K562 (cell line): ENCODE measurements at regions not wholly inside any gene's neighbourhood (a gene's known extent, or its start where the extent isn't known, plus 50 kb on each side); places are given as distances from the start of the nearest gene placed in this dataset.

ENCODE experiments used
- ATAC-seq: fragments of 200-7000 bp; cut with Tn5 transposase; 3 replicates; pipeline ENCODE4 v1.9.1; 2020; ENCODE audit warnings: moderate library complexity
- BruUV-seq: library from RNA; stranded (reverse); fragments of 400-500 nt; replicated peaks from 2 replicates; lab custom pipeline; 2021; lab: Mats Ljungman, UMichigan
- CTCF ChIA-PET: fragments of 300-600 bp; formaldehyde crosslinking; extraction: SDS; loops from one replicate; lab custom pipeline; 2021; ENCODE audit warnings: low intra/inter-chr PET ratio; lab: Yijun Ruan, JAX
- POLR2A ChIA-PET: fragments of 300-600, 350-650 bp; sonication (Branson Sonifier 250); formaldehyde crosslinking; extraction: SDS; loops from one replicate; lab custom pipeline; 2021; ENCODE audit warnings: antibody characterized with exemption, inconsistent platforms; lab: Yijun Ruan, JAX
- DNase-seq, 4 experiments: peaks; one replicate each; pipeline versions ENCODE4 v3.0.0 to v3.0.0-alpha.2; 2011 to 2018; ENCODE audit warnings: low spot score in 3 of 4, mixed read lengths in 3 of 4; ENCODE audit errors: extremely low read depth in 1 of 4
- FAIRE-seq: peaks from 2 replicates; lab custom pipeline; 2011; peaks lifted over from hg19 to GRCh38; lab: Jason Lieb, UNC
- H2AFZ ChIP-seq: 2 replicates; pipeline ENCODE4 v1.6.0; 2011; ENCODE audit warnings: low read depth, low read length, control low read depth, inconsistent platforms
- H3K27ac ChIP-seq: fragments of 200-600 bp; 3 replicates; pipeline ENCODE4 v1.8.0; 2011; ENCODE audit warnings: low read depth, mild to moderate bottlenecking, control low read depth, inconsistent platforms, low read length, moderate library complexity, mixed read lengths; ENCODE audit errors: extremely low read depth
- H3K27me3 ChIP-seq, 2 experiments: fragments of 300-600 bp in 1 of 2; 2 replicates in 1 of 2; 3 replicates in 1 of 2; pipeline versions ENCODE4 v1.6.0 to v1.8.0; 2011; ENCODE audit warnings: inconsistent platforms in 2 of 2, low read length in 2 of 2, mild to moderate bottlenecking in 1 of 2, mixed read lengths in 1 of 2, moderate library complexity in 1 of 2; ENCODE audit not compliant: control insufficient read depth in 2 of 2, insufficient read depth in 2 of 2
- H3K36me3 ChIP-seq: fragments of 300-600 bp; 3 replicates; pipeline ENCODE4 v1.8.0; 2011; ENCODE audit warnings: mild to moderate bottlenecking, low read length, inconsistent platforms; ENCODE audit not compliant: control insufficient read depth, insufficient read depth
- H3K4me1 ChIP-seq, 2 experiments: fragments of 200-600 bp in 1 of 2; replicated peaks in 1 of 2; 2 replicates in 1 of 2; 3 replicates in 1 of 2; pipeline versions ENCODE4 v1.5.1 to v1.8.0; 2011; ENCODE audit warnings: inconsistent platforms in 2 of 2, low read length in 2 of 2, mild to moderate bottlenecking in 1 of 2, mixed read lengths in 1 of 2, moderate library complexity in 1 of 2; ENCODE audit not compliant: control insufficient read depth in 2 of 2, insufficient read depth in 2 of 2
- H3K4me2 ChIP-seq: 2 replicates; pipeline ENCODE4 v1.6.1; 2011; ENCODE audit warnings: low read length, control low read depth, inconsistent platforms, mixed read lengths; ENCODE audit not compliant: insufficient read depth
- H3K4me3 ChIP-seq: fragments of 200-600 bp; sonication (generic), shearing (Covaris generic); 2 replicates; pipeline ENCODE4 v1.5.1; 2016; ENCODE audit warnings: control low read depth, inconsistent platforms
- H3K79me2 ChIP-seq: fragments of 200-600 bp; 3 replicates; pipeline ENCODE4 v1.8.0; 2011; ENCODE audit warnings: low read length, inconsistent platforms; ENCODE audit not compliant: control insufficient read depth, insufficient read depth
- H3K9ac ChIP-seq, 2 experiments: 2 replicates each; pipeline versions ENCODE4 v1.6.0 to v1.6.1; 2011; ENCODE audit warnings: low read depth in 2 of 2, low read length in 2 of 2, control low read depth in 1 of 2, inconsistent platforms in 1 of 2, mild to moderate bottlenecking in 1 of 2, mixed read lengths in 1 of 2; ENCODE audit not compliant: insufficient read depth in 1 of 2
- H3K9me1 ChIP-seq: one replicate; pipeline ENCODE4 v1.6.0; 2011; ENCODE audit warnings: inconsistent platforms, mild to moderate bottlenecking, low read length, moderate library complexity; ENCODE audit not compliant: control insufficient read depth, insufficient read depth
- H3K9me3 ChIP-seq: replicated peaks from 2 replicates; pipeline ENCODE4 v1.5.1; 2011; ENCODE audit warnings: low read depth, low read length, inconsistent platforms; ENCODE audit not compliant: control insufficient read depth, insufficient read depth
- H4K20me1 ChIP-seq: replicated peaks from 2 replicates; pipeline ENCODE4 v1.6.1; 2011; ENCODE audit warnings: low read length, inconsistent platforms, mixed read lengths; ENCODE audit not compliant: control insufficient read depth, insufficient read depth
- C11orf30 ChIP-seq: fragments of 450-650 bp; IDR thresholded peaks from 2 replicates; pipeline ENCODE4 v1.6.1; 2016; ENCODE audit warnings: low read depth, mild to moderate bottlenecking
- EGR1 ChIP-seq: fragments of 450-650 bp; conservative IDR thresholded peaks from 2 replicates; pipeline ENCODE4 v1.6.1; 2017; ENCODE audit warnings: mild to moderate bottlenecking
- GATAD2A ChIP-seq: fragments of 450-650 bp; IDR thresholded peaks from 2 replicates; pipeline ENCODE4 v1.6.1; 2017
- MAFF ChIP-seq: IDR thresholded peaks from 2 replicates; pipeline ENCODE4 v1.6.1; 2012; ENCODE audit warnings: low read length, improper control_type of control experiment
- MAFG ChIP-seq: fragments of 450-650 bp; conservative IDR thresholded peaks from 2 replicates; pipeline ENCODE4 v1.6.1; 2016; ENCODE audit warnings: missing genetic modification characterization, missing compliant biosample characterization
- MAFK ChIP-seq: IDR thresholded peaks from 2 replicates; pipeline ENCODE4 v1.6.1; 2011; ENCODE audit warnings: low read length, improper control_type of control experiment
- SIN3A ChIP-seq, 2 experiments: fragments of 150-350 bp in 1 of 2; IDR thresholded peaks; 2 replicates each; pipeline ENCODE4 v1.6.1; 2011 to 2016; ENCODE audit warnings: borderline replicate concordance in 2 of 2, low read depth in 2 of 2, low read length in 2 of 2, mild to moderate bottlenecking in 2 of 2, moderate library complexity in 2 of 2; ENCODE audit not compliant: control insufficient read depth in 1 of 2
- STAT6 ChIP-seq: sonication (generic); formaldehyde crosslinking; IDR thresholded peaks from 2 replicates; pipeline ENCODE4 v1.8.1; 2023; ENCODE audit warnings: mild to moderate bottlenecking, missing genetic modification reagents
- ZNF316 ChIP-seq: fragments of 450-650 bp; IDR thresholded peaks from 2 replicates; pipeline ENCODE4 v1.6.1; 2016
- ZSCAN29 ChIP-seq: fragments of 450-650 bp; IDR thresholded peaks from 2 replicates; pipeline ENCODE4 v1.6.1; 2017
- WGBS: fragments of 100-300 bp; shearing (Covaris generic); methylation state at CpG from one replicate; pipeline ENCODE4 v1.1.6; 2016; ENCODE audit warnings: low coverage, mixed read lengths; ENCODE audit not compliant: insufficient coverage; ENCODE audit errors: missing lambda C conversion rate; 5-methylcytosine and 5-hydroxymethylcytosine counted together
- in situ Hi-C: fragments of 300-500 bp; cut with MboI; formaldehyde crosslinking; loops from 4 replicates; pipeline ENCODE4 v1.15.0; 2018; ENCODE audit warnings: inconsistent platforms, mixed read lengths
- intact Hi-C: fragments of 100-400 bp; cut with micrococcal nuclease; formaldehyde crosslinking; loops from 2 replicates; pipeline ENCODE4 v1.14.2; 2022

DNA sequence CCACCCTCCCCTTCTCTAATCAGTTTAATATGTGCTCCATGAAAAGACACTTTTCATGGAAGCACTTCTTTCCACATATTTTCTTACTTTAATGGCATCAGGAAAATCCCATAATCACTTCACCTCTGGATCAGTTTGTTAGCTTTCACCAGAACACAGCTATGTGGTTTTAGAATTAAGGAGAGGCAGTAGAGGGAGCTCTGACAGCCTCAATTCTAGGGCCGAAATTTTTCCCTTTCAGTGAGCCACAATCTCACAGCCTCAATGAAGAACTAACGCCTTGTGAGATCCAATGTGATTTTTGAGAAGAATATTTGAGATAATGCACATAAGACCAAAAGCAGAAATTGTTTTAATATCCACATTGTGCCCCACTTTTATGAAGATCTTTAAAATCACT is 1494.0 kb upstream of the CDH8 start:
- intact Hi-C loops: no loop called here
- no peaks in the 10 kb centered on the region for H4K20me1 ChIP-seq
- no peak overlapping the region for H3K27ac ChIP-seq
- no peaks in the 10 kb centered on the region for H3K36me3 ChIP-seq
- no peaks in the 10 kb centered on the region for H3K27me3 ChIP-seq
- H3K4me3 ChIP-seq: no peak overlapping the region
- H3K4me2 ChIP-seq: no peak overlapping the region
- H3K9ac ChIP-seq: no peak overlapping the region
- TF ChIP-seq SIN3A (IDR thresholded peaks at IDR 0.05; ENCODE audit: borderline replicate concordance in 2 of 2, control insufficient read depth in 1 of 2, low read depth in 2 of 2, low read length in 2 of 2) (no peak), STAT6 (CRISPR knock-in tag) (no peak)
- H3K9me1 ChIP-seq: no peaks in the 10 kb centered on the region
- DNase-seq (no peak), ATAC-seq (no peak), FAIRE-seq (no peak)
- ChIA-PET CTCF (no interaction called here), POLR2A (no interaction called here)
- in situ Hi-C loops: no loop called here
- no TSS peak for BruUV-seq
- no peaks in the 10 kb centered on the region for H3K79me2 ChIP-seq
- H3K9me3 ChIP-seq: no peaks in the 10 kb centered on the region
- WGBS: 0% methylated on average over 2 of the region's 2 CpGs
- H3K4me1 ChIP-seq: no peaks in the 10 kb centered on the region
- H2AFZ ChIP-seq: no peak overlapping the region

- no peak for FAIRE-seq
- no TSS peak for BruUV-seq
- no peak overlapping the region for H3K27ac ChIP-seq
Measured at GRCh38 chr16:63527404-63527803, 1491.2 kb upstream of the CDH8 start.

More at GRCh38 chr16:63527404-63527803, 1491.2 kb upstream of the CDH8 start:
- no peaks in the 10 kb centered on the region; the same call in 1 of the 2 replicates for H3K9me3 ChIP-seq
- no peaks in the 10 kb centered on the region for H3K79me2 ChIP-seq
- no peaks in the 10 kb centered on the region for H3K36me3 ChIP-seq
- ATAC-seq: no peak
- no peak for DNase-seq
- in situ Hi-C loops (no loop called here), intact Hi-C loops (no loop called here)
- H3K4me2 ChIP-seq: no peak overlapping the region
- H3K9me1 ChIP-seq: no peaks in the 10 kb centered on the region
- H3K4me1 ChIP-seq: no peaks in the 10 kb centered on the region
- H2AFZ ChIP-seq: no peak overlapping the region
- peak; percentile 77 for TF ChIP-seq ZNF316
- no peak for TF ChIP-seq EGR1
- TF ChIP-seq GATAD2A: no peak
- peak; percentile 25; the same call in 1 of the 2 replicates for TF ChIP-seq MAFK
- no peak for TF ChIP-seq ZSCAN29
- TF ChIP-seq MAFF: peak; percentile 50
- peak; percentile 41; the same call in 1 of the 2 replicates for TF ChIP-seq C11orf30
- TF ChIP-seq MAFG (tag): peak; percentile 55
- no peaks in the 10 kb centered on the region for H3K27me3 ChIP-seq
- POLR2A ChIA-PET: no interaction called here
- H4K20me1 ChIP-seq: no peaks in the 10 kb centered on the region
- H3K4me3 ChIP-seq: no peak overlapping the region
- CTCF ChIA-PET: no interaction called here
- no peak overlapping the region for H3K9ac ChIP-seq
- WGBS: 2% methylated on average over 3 of the region's 3 CpGs
